ENCODE measurements at regions not wholly inside any gene's neighbourhood (a gene's known extent, or its start where the extent isn't known, plus 50 kb on each side); places are given as distances from the start of the nearest gene placed in this dataset.
"Not testable (repeated sequence)": the region's sequence is repeated elsewhere in the genome, so short reads cannot be mapped to it uniquely, and the experiment has no call there.

DNA sequence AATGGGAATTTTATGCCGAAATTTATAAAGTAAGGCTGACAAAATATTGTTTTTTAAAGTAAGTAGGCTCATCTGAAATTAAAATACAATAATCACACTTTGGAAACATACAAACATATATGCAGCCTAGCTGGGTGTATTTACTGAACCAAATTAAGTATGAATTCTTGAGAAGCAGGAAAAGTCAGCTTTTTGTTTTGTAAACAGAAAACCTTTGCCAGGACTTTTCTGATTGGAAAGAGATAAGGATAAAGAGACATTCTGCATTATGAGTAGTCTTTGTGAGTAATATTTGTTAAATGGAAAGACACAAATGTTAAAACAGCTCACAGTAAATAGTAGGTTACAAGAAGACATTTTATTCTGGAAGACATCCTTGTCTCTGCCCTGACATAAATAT is 1380.8 kb downstream of the GRIK2 start:
- intact Hi-C loops (cut with micrococcal nuclease): no loop called here
- DNase-seq: no peak
- H3K4me3 Mint-ChIP-seq: no peak overlapping the region
- CTCF ChIA-PET: no interaction called here
- peaks cover 7% of the 10 kb centered on the region for H3K9me3 Mint-ChIP-seq
- H3K27me3 Mint-ChIP-seq (ENCODE audit: low read depth): no peaks in the 10 kb centered on the region
- no peaks in the 10 kb centered on the region for H3K36me3 Mint-ChIP-seq (ENCODE audit: low read depth)
- no peak overlapping the region for H3K27ac Mint-ChIP-seq
- H3K4me1 Mint-ChIP-seq (ENCODE audit: low read depth): no peaks in the 10 kb centered on the region

DNA sequence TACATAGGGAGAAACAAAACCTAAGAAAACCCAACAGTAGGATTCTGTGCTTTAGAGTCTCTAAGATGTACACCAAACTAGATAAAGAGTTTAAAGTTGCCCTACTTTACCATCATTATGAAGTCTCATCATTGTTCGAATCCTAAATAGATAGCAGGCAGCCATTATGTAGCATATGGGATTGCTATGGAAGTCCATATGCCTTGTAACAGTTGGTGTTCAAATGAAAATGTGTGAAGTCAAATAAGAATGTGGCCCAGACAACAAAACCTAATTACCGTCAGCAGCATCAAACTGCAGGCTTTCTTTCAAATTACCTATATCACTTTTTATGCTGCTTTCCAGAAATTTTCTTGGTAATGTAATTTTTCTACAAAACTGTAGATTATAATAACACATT is 1380.1 kb downstream of the GRIK2 start:
- no peaks in the 10 kb centered on the region for H3K36me3 Mint-ChIP-seq (ENCODE audit: low read depth)
- intact Hi-C loops (cut with micrococcal nuclease): no loop called here
- no peaks in the 10 kb centered on the region for H3K4me1 Mint-ChIP-seq (ENCODE audit: low read depth)
- peaks cover 13% of the 10 kb centered on the region for H3K9me3 Mint-ChIP-seq
- no peak overlapping the region for H3K27ac Mint-ChIP-seq
- H3K4me3 Mint-ChIP-seq: no peak overlapping the region
- DNase-seq: no peak
- CTCF ChIA-PET: no interaction called here
- no peaks in the 10 kb centered on the region for H3K27me3 Mint-ChIP-seq (ENCODE audit: low read depth)

DNA sequence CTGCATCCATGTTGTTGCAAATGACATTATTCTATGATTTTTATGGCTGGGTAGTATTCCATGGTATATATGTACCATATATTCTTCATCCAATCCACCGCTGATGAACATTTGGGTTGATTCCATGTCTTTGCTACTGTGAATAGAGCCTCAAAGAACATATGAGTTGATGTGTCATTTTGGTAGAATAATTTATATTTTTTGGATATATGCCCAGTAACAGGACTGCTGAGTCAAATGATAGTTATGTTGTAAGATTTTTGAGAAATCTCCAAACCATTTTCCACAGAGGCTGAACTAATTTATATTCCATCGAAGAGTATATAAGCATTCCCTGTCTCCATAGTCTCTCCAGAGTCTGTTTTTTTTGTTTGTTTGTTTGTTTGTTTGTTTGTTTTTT is 1373.5 kb downstream of the GRIK2 start:
- H3K27ac Mint-ChIP-seq: no peak overlapping the region
- H3K4me1 Mint-ChIP-seq (ENCODE audit: low read depth): no peaks in the 10 kb centered on the region
- H3K4me3 Mint-ChIP-seq: no peak overlapping the region
- H3K9me3 Mint-ChIP-seq: peaks cover 13% of the 10 kb centered on the region
- no peaks in the 10 kb centered on the region for H3K36me3 Mint-ChIP-seq (ENCODE audit: low read depth)
- CTCF ChIA-PET: no interaction called here
- no peaks in the 10 kb centered on the region for H3K27me3 Mint-ChIP-seq (ENCODE audit: low read depth)
- DNase-seq: no peak
- intact Hi-C loops (cut with micrococcal nuclease): no loop called here

DNA sequence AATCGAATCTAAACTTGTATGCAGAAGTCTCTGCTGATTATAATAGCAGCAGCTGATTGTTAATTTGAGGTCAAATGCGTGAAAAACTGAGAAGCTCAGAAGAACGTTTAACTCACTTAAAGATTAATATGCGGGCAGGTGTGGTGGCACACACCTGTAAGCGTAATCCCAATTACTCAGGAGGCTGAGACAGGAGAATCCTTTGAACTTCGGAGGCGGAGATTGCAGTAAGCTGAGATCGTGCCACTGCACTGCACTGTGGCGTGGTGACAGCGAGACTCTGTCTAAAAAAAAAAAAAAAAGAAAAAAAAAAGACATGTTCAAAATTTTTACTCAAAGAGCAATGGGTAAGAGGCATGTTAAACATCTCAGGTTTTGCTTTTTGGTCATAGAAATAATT is 1370.8 kb downstream of the GRIK2 start:
- H3K36me3 Mint-ChIP-seq (ENCODE audit: low read depth): no peaks in the 10 kb centered on the region
- H3K4me3 Mint-ChIP-seq: no peak overlapping the region
- intact Hi-C loops (cut with micrococcal nuclease): no loop called here
- peaks cover 7% of the 10 kb centered on the region for H3K9me3 Mint-ChIP-seq
- no peaks in the 10 kb centered on the region for H3K27me3 Mint-ChIP-seq (ENCODE audit: low read depth)
- H3K4me1 Mint-ChIP-seq (ENCODE audit: low read depth): no peaks in the 10 kb centered on the region
- H3K27ac Mint-ChIP-seq: no peak overlapping the region
- CTCF ChIA-PET: no interaction called here
- DNase-seq: no peak

DNA sequence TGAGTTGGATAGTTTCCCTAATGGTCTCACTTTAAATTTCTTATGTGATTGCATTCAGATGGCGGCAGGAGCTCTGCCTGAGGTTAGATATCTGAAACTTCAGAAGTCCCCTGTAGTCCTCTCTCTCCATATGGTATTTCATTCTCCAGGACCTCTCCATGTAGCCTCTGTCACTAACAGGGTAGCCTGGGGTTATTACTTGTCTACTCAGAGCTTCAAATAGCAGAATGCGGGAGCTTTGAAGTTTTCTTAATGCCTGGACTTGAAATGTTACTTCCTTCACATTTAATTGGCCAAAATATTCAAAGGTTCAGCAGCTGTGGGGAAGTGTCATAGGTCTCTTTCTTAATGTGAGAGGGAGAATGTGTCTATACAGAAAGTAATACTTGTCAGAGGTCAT is 1370.4 kb downstream of the GRIK2 start:
- DNase-seq: no peak
- Mint-ChIP-seq H3K9me3 (peaks cover 4% of the 10 kb centered on the region), H3K4me3 (no peak overlapping the region), H3K4me1 (ENCODE audit: low read depth) (no peaks in the 10 kb centered on the region), H3K27ac (no peak overlapping the region), H3K36me3 (ENCODE audit: low read depth) (no peaks in the 10 kb centered on the region), H3K27me3 (ENCODE audit: low read depth) (no peaks in the 10 kb centered on the region)
- intact Hi-C loops (cut with micrococcal nuclease): no loop called here
- CTCF ChIA-PET: no interaction called here

DNA sequence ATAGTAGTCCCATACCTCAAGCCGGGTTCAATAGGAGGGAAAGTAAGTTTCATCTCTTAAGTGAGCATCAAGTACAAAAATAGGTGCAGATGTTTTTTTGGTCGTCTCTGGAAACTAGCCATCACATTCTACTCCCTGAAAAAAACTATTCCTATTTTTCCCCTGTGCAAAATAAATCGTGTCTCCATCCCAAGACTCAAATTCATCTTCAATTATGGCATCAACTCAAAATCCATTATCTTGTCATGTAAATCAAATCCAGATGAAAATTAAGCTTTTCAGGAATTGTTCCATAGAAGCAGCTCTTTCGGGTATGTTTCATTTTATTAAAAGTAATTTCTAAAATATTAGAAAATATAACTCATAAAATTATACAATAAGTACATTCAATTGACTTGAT is 1368.4 kb downstream of the GRIK2 start:
- Mint-ChIP-seq H3K36me3 (ENCODE audit: low read depth) (no peaks in the 10 kb centered on the region), H3K4me1 (ENCODE audit: low read depth) (no peaks in the 10 kb centered on the region), H3K27ac (no peak overlapping the region), H3K4me3 (no peak overlapping the region), H3K9me3 (peaks cover 7% of the 10 kb centered on the region), H3K27me3 (ENCODE audit: low read depth) (no peaks in the 10 kb centered on the region)
- intact Hi-C loops (cut with micrococcal nuclease): no loop called here
- DNase-seq: no peak
- CTCF ChIA-PET: no interaction called here

GRCh38 chr6:102759415-102759814 is 1365.9 kb downstream of the GRIK2 start:
- no peak overlapping the region for H3K4me3 Mint-ChIP-seq
- no peaks in the 10 kb centered on the region for H3K36me3 Mint-ChIP-seq (ENCODE audit: low read depth)
- H3K27ac Mint-ChIP-seq: no peak overlapping the region
- H3K9me3 Mint-ChIP-seq: peaks cover 9% of the 10 kb centered on the region
- no peak for DNase-seq
- H3K27me3 Mint-ChIP-seq (ENCODE audit: low read depth): no peaks in the 10 kb centered on the region
- CTCF ChIA-PET: no interaction called here
- no peaks in the 10 kb centered on the region for H3K4me1 Mint-ChIP-seq (ENCODE audit: low read depth)
- intact Hi-C loops (cut with micrococcal nuclease): no loop called here

DNA sequence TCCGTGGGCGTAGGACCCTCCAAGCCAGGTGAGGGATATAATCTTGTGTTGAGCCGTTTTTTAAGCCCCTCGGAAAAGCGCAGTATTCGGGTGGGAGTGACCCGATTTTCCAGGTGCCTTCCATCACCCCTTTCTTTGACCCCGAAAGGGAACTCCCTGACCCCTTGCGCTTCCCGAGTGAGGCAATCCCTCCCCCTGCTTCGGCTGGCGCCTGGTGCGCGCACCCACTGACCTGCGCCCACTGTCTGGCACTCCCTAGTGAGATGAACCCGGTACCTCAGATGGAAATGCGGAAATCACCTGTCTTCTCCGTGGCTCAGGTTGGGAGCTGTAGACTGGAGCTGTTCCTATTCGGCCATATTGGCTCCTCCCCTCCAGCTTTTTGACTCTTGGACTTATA is 1365.0 kb downstream of the GRIK2 start:
- H3K4me3 Mint-ChIP-seq; H3K36me3 Mint-ChIP-seq (ENCODE audit: low read depth); CTCF ChIA-PET; H3K27ac Mint-ChIP-seq; H3K4me1 Mint-ChIP-seq (ENCODE audit: low read depth); H3K27me3 Mint-ChIP-seq (ENCODE audit: low read depth); intact Hi-C loops (cut with micrococcal nuclease); DNase-seq: not testable (repeated sequence)
- H3K9me3 Mint-ChIP-seq: peaks cover 10% of the 10 kb centered on the region

DNA sequence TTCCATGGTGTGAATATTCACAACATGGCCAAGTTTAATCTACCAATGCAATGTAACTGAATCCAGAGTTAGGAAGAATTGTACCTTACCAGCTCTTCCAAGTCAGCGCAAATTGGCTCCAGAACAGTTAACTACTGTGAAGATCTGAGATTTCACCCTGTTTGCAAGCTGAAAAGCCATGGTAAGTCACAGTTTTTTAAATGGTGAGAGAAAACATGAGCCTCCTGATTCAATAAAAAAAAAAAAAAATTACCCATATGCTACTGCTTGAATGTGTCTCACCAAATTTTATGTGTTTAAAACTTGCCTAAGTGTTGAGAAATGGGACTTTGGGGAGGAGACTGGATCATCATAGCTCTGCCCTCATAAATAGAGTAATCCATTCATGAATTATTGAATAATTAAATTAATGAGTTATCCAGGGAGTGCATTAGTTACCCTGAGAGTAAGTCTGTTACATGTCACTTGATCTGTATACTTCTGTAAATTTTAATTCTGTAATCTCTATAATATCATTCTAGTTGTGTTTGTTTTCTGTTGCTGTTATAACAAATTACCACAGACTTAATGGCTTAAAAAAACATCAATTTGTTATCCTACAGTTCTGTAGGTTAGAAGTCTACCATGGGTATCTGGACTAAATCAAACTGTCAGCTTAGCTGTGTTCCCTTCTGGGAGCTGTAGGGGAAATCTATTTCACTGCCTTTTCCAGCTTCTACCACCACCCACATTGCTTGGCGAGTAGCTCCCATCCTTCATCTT is 1355.9 kb downstream of the GRIK2 start:
- H3K9me3 Mint-ChIP-seq: peaks cover 4% of the 10 kb centered on the region
- H3K4me3 Mint-ChIP-seq: no peak overlapping the region
- H3K4me1 Mint-ChIP-seq (ENCODE audit: low read depth): no peaks in the 10 kb centered on the region
- H3K36me3 Mint-ChIP-seq (ENCODE audit: low read depth): no peaks in the 10 kb centered on the region
- CTCF ChIA-PET: interaction anchor here (0.7 kb wide), 1 partner anchor 244 kb away, joined by 3 read pairs; no protein-coding TSS in a partner anchor
- no peak overlapping the region for H3K27ac Mint-ChIP-seq
- intact Hi-C loops (cut with micrococcal nuclease): no loop called here
- no peak for DNase-seq
- H3K27me3 Mint-ChIP-seq (ENCODE audit: low read depth): no peaks in the 10 kb centered on the region

DNA sequence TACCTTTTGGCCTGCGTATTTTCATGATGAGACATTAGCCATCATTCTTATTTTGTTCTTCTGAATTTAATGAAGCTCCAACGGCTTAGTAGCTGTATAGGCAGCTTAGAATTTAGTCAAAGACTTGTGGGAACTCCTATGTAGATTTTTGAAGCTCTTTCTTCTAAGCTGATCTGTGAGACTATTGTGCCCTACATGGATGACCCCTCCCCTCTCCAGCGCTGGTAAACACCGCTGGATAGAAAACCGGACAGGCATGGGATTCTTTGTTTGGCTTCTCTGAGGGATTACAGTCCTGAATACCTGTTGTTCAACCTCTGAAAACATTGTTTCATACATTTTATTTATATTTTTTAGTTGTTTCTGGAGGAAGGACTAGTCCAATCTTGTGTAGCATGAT is 1353.4 kb downstream of the GRIK2 start:
- Mint-ChIP-seq H3K9me3 (peaks cover 3% of the 10 kb centered on the region), H3K27me3 (ENCODE audit: low read depth) (no peaks in the 10 kb centered on the region), H3K4me3 (no peak overlapping the region), H3K36me3 (ENCODE audit: low read depth) (no peaks in the 10 kb centered on the region), H3K4me1 (ENCODE audit: low read depth) (no peaks in the 10 kb centered on the region), H3K27ac (no peak overlapping the region)
- CTCF ChIA-PET: no interaction called here
- DNase-seq: no peak
- intact Hi-C loops (cut with micrococcal nuclease): no loop called here

DNA sequence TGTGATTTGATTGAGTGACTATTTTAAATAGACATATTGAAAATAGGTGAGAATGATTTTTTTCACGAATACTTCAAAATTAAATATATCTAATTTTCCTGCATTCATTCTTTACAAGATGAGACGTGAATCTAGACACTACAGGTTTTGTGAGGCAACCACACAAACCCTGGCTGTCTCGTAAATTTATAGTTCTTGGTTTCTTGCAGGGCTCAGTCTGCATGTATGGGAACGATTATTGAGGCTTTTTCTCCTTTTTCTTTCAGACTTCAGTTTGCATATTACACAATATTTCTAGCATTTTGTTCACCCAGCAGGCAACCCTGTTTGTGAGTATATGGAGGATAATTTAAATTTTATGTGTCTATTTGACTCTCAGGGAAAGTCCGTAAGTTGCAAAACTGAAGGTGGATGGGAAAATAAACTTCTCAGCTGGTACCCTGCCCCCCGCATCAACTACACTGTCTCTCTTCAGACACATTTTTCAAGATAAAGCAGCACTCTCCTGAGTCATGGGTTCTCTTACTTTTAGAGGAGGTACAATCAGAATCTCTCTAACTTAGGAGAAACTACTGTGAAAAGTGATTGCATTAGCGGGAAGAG is 1349.3 kb downstream of the GRIK2 start:
- intact Hi-C loops (cut with micrococcal nuclease): no loop called here
- no peaks in the 10 kb centered on the region for H3K36me3 Mint-ChIP-seq (ENCODE audit: low read depth)
- H3K4me3 Mint-ChIP-seq: no peak overlapping the region
- no peaks in the 10 kb centered on the region for H3K27me3 Mint-ChIP-seq (ENCODE audit: low read depth)
- no peaks in the 10 kb centered on the region for H3K4me1 Mint-ChIP-seq (ENCODE audit: low read depth)
- no peak overlapping the region for H3K27ac Mint-ChIP-seq
- no peaks in the 10 kb centered on the region for H3K9me3 Mint-ChIP-seq
- DNase-seq: no peak
- CTCF ChIA-PET: no interaction called here

GRCh38 chr6:102742028-102742427 is 1348.5 kb downstream of the GRIK2 start:
- H3K36me3 Mint-ChIP-seq (ENCODE audit: low read depth): no peaks in the 10 kb centered on the region
- no peak overlapping the region for H3K4me3 Mint-ChIP-seq

DNA sequence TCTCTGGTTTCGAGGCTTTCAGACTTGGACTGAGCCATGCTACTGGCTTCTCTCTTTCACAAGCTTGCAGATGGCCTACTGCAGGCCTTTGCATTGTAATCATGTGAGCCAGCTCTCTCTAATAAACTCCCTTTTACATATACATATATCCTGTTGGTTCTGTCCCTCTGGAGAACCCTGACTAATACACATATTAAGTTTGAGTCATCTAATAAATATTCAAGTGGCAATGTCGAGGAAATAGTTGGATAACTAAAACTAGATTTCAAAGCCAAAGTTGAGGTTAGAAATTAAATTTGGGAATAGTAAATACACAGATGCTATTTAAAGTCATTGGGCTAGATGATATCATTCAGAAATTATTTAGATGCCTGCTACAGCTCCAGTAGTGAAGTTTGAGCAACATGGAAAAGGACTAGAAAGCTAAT is 1343.4 kb downstream of the GRIK2 start:
- H3K36me3 Mint-ChIP-seq (ENCODE audit: low read depth): no peaks in the 10 kb centered on the region

More at GRCh38 chr6:102742028-102742427, 1348.5 kb downstream of the GRIK2 start:
- H3K4me1 Mint-ChIP-seq (ENCODE audit: low read depth): no peaks in the 10 kb centered on the region
- no peaks in the 10 kb centered on the region for H3K9me3 Mint-ChIP-seq
- H3K27me3 Mint-ChIP-seq (ENCODE audit: low read depth): no peaks in the 10 kb centered on the region
- CTCF ChIA-PET: no interaction called here
- no peak overlapping the region for H3K27ac Mint-ChIP-seq
- intact Hi-C loops (cut with micrococcal nuclease): no loop called here
- DNase-seq: no peak

More for the DNA sequence above, 1343.4 kb downstream of the GRIK2 start:
- intact Hi-C loops (cut with micrococcal nuclease): no loop called here
- CTCF ChIA-PET: no interaction called here
- Mint-ChIP-seq H3K4me3 (no peak overlapping the region), H3K27me3 (ENCODE audit: low read depth) (no peaks in the 10 kb centered on the region), H3K27ac (no peak overlapping the region), H3K9me3 (no peaks in the 10 kb centered on the region), H3K4me1 (ENCODE audit: low read depth) (no peaks in the 10 kb centered on the region)
- DNase-seq: no peak
